Neuron (in vitro differentiated cells): ENCODE measurements at regions not wholly inside any gene's neighbourhood (a gene's known extent, or its start where the extent isn't known, plus 50 kb on each side); places are given as distances from the start of the nearest gene placed in this dataset.

Experiments
- H2AFZ ChIP-seq: one replicate; pipeline ENCODE4 v1.6.1; 2013; ENCODE audit warnings: low read depth, mild to moderate bottlenecking, inconsistent platforms, low read length, moderate library complexity
- H3K27me3 ChIP-seq: one replicate; pipeline ENCODE4 v1.6.1; 2013; ENCODE audit warnings: low read length; ENCODE audit not compliant: insufficient read depth
- H3K36me3 ChIP-seq: one replicate; pipeline ENCODE4 v1.6.1; 2013; ENCODE audit warnings: low read length; ENCODE audit not compliant: insufficient read depth
- H3K4me1 ChIP-seq: one replicate; pipeline ENCODE4 v1.6.1; 2013; ENCODE audit warnings: low read length; ENCODE audit not compliant: insufficient read depth
- H3K4me3 ChIP-seq: 2 replicates; pipeline ENCODE4 v1.5.1; 2013; ENCODE audit warnings: mild to moderate bottlenecking, low read length, moderate library complexity
- H3K9me3 ChIP-seq: one replicate; pipeline ENCODE4 v1.6.1; 2013; ENCODE audit warnings: low read length

- no peaks in the 10 kb centered on the region for H3K9me3 ChIP-seq
- no peak overlapping the region for H3K4me3 ChIP-seq
- no peaks in the 10 kb centered on the region for H3K36me3 ChIP-seq
- H2AFZ ChIP-seq: no peak overlapping the region
- no peaks in the 10 kb centered on the region for H3K4me1 ChIP-seq
- peaks cover 77% of the 10 kb centered on the region for H3K27me3 ChIP-seq
Observed at GRCh38 chr16:86285421-86285820, 224.9 kb upstream of the FOXF1 start.

DNA sequence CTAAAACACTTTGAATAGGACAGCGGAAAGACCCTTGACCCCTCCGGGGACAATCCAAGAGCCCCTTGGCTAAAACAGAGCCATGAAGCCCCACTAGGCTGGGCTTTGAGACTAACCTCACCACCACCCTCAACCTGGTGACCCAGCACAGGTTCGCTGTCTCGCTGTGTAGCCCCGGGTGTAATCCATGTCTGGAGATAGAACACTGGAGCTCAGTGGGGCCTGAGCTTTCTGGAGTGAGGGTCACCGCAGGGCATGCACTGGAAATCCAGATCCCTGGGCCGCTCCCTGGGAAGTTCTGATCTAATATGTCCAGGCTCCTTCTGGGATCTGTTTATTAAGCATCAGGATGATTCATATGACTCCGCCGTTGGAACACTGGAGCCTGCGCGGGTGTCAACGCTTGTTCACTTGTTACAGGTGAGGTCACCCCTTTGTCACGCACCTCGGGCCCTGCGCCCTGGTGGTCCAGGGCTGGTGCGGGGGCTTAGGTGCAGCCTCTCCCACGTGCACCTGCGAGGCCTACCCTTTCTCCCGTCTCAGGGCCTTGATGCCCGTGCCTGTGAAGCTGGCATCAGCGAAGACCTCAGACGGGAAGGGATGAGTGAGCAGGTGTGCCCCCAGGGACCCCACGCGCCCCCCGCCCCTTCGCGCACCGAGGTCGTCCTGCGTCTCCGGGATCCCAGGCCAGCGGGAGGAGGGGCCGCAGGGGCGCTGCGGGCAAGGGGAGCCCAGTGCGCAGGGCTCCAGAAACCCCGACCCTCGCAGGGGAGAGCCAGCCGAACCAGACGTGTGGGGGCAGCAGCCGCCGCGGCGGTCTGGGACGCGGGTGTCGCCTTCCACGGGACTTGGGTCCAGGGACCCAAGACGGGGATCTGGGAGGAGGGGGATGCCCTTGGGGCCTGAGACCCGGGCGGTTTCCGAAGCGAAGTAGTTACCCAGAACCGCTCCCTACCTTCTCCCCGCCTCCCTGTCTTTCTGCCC is 224.1 kb upstream of the FOXF1 start:
- H3K9me3 ChIP-seq: no peaks in the 10 kb centered on the region
- H3K27me3 ChIP-seq: peaks cover 81% of the 10 kb centered on the region
- no peak overlapping the region for H3K4me3 ChIP-seq

DNA sequence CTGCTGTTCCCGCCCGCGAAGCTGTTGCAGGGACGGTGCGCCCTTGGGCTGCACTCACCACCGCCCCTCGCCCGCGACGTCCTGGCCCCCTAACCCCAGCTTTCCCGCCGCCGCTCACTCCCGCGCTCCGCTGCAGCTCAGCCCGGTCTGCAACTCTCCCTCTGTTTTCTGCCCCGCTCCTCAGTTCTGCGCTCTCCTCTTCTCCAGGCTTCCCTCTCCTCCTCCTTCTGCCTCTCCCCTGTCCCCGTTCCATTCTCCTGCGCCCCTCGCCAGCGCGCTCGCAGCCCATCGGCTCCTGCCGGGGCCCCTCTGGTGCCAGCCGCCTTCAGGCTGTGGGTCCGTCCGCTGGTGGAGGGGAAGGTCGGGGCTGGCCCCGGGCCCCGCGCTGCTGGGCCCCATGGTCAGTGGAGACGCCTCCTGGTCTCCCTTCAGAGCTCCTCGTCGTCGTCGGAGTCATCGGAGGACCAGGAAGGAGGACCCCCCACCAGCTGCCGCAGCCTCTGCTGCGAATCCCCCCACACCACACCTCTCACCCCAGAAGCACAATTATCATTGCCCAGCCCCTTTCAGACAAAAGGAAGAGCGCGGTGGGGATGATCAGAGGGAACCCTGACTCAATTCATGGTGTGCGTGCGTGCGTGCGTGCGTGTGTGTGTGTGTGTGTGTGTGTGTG is 223.2 kb upstream of the FOXF1 start:
- Histone ChIP-seq H3K9me3 (no peaks in the 10 kb centered on the region), H3K4me3 (no peak overlapping the region), H2AFZ (no peak overlapping the region), H3K27me3 (peaks cover 82% of the 10 kb centered on the region), H3K36me3 (no peaks in the 10 kb centered on the region), H3K4me1 (no peaks in the 10 kb centered on the region)

More for the DNA sequence above, 224.1 kb upstream of the FOXF1 start:
- no peaks in the 10 kb centered on the region for H3K4me1 ChIP-seq
- H2AFZ ChIP-seq: no peak overlapping the region
- no peaks in the 10 kb centered on the region for H3K36me3 ChIP-seq

DNA sequence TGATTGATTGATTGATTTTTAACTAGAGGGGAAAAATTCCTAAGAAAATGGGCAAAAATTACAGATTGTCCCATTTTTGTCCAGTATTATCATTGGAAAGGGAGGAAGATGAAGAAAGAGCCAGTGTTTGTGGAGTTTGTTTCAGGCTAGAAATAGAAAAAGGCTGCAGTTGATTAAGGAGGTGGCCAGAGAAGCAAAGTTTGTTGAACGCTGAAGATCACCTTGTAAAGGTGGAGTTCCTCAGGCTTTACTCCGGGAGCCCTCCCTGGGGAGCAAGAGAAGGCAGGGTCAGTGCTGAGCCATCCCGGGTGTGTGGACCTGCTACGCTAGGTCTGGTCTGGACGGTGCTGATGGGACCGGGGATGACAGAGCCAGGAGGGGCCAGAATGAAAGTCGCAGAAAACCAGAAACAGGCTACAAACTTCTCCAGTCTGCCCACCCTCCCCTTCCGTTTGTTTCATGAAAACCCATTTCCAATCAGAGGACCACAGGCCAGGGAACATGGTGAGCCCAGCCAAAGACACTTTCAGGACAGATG is 222.6 kb upstream of the FOXF1 start:
- no peaks in the 10 kb centered on the region for H3K36me3 ChIP-seq
- H3K27me3 ChIP-seq: peaks cover 84% of the 10 kb centered on the region
- H3K4me1 ChIP-seq: no peaks in the 10 kb centered on the region
- no peaks in the 10 kb centered on the region for H3K9me3 ChIP-seq
- no peak overlapping the region for H3K4me3 ChIP-seq
- H2AFZ ChIP-seq: no peak overlapping the region

- Histone ChIP-seq H3K27me3 (peaks cover 85% of the 10 kb centered on the region), H3K4me1 (no peaks in the 10 kb centered on the region), H3K36me3 (no peaks in the 10 kb centered on the region)
Observed at GRCh38 chr16:86288716-86289294, 221.5 kb upstream of the FOXF1 start.

DNA sequence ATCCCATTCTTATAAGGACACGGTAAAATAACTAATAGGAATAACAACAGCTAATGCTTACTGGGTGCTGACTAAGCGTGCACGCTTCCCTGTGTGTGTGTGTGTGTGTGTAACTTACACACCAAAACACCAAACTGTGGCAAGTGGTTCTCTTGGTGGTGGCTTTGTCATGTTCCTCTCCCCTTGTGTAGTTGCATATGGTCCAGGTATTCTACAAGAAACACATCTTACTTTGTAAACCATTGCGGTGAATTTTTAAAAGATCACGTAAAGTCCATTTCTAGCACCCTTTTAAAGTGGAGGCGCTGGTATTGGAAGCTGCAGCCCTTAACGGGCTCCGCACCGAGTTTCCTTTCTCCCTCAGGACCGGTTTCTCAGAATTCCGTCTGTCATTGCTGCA is 221.0 kb upstream of the FOXF1 start:
- no peaks in the 10 kb centered on the region for H3K9me3 ChIP-seq
- H3K4me1 ChIP-seq: no peaks in the 10 kb centered on the region
- no peaks in the 10 kb centered on the region for H3K36me3 ChIP-seq
- H3K4me3 ChIP-seq: no peak overlapping the region
- no peak overlapping the region for H2AFZ ChIP-seq
- peaks cover 89% of the 10 kb centered on the region for H3K27me3 ChIP-seq

More at GRCh38 chr16:86288716-86289294, 221.5 kb upstream of the FOXF1 start:
- no peaks in the 10 kb centered on the region for H3K9me3 ChIP-seq
- H2AFZ ChIP-seq: no peak overlapping the region
- H3K4me3 ChIP-seq: no peak overlapping the region

GRCh38 chr16:86289907-86290306 is 220.4 kb upstream of the FOXF1 start:
- Histone ChIP-seq H3K27me3 (peaks cover 88% of the 10 kb centered on the region), H3K36me3 (no peaks in the 10 kb centered on the region), H2AFZ (no peak overlapping the region), H3K9me3 (no peaks in the 10 kb centered on the region), H3K4me1 (no peaks in the 10 kb centered on the region), H3K4me3 (no peak overlapping the region)

- Histone ChIP-seq H3K9me3 (no peaks in the 10 kb centered on the region), H3K36me3 (no peaks in the 10 kb centered on the region), H3K4me1 (no peaks in the 10 kb centered on the region), H3K27me3 (peaks cover 78% of the 10 kb centered on the region), H2AFZ (no peak overlapping the region), H3K4me3 (no peak overlapping the region)
Observed at GRCh38 chr16:86291491-86291890, 218.8 kb upstream of the FOXF1 start.

DNA sequence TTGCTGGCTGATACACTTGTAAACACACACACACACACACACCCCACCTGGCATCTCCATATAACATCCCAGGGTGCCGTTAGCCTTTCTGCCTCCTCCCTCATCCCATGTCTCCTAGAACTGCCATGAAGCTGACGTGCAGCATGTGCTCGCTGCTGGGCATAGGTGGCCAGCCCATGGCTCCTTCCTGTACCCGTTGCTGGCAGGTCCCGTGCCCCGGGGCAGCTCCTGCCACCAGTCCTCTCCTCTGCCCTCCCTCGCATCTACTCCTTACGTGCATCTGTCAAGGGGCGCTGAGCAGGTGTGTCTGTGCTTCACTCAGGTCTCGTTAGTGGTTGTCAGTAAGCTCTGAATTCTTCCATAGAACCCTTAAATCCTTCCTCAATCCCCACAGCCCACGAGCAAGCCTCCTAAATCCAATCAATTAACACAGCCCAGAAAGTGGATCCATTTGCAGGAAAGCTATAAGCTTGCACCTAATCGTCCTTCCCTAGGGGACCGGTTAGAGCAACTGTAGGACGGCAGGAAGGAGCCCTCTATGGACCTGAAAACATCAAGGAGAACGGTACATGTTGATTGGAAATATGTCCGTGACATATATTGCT is 218.1 kb upstream of the FOXF1 start:
- Histone ChIP-seq H3K4me1 (no peaks in the 10 kb centered on the region), H3K27me3 (peaks cover 78% of the 10 kb centered on the region), H3K9me3 (no peaks in the 10 kb centered on the region)

DNA sequence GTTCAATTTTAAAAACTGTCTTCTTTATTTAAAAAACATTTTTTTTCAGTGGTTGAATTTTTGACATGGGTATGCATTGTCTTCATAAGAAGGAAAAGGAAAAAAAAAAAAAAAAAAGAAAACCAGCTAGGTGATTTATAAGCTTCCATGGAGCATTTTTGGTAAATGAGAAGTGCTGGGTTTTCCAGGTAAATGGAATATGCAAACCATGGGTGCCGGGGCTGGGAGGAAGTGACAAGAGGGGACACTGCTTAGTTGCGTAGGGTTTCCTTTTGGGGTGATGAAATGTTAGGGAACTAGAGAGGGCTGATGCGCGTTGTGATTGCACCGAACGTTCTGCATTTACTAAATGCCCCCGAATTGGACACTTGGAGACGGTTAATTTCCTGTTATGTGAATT is 217.4 kb upstream of the FOXF1 start:
- H2AFZ ChIP-seq: no peak overlapping the region

More for the DNA sequence above, 218.1 kb upstream of the FOXF1 start:
- Histone ChIP-seq H2AFZ (no peak overlapping the region), H3K36me3 (no peaks in the 10 kb centered on the region), H3K4me3 (no peak overlapping the region)

GRCh38 chr16:86293906-86294305 is 216.4 kb upstream of the FOXF1 start:
- Histone ChIP-seq H3K9me3 (no peaks in the 10 kb centered on the region), H2AFZ (no peak overlapping the region), H3K4me1 (no peaks in the 10 kb centered on the region), H3K4me3 (no peak overlapping the region), H3K27me3 (peaks cover 75% of the 10 kb centered on the region), H3K36me3 (no peaks in the 10 kb centered on the region)

More for the DNA sequence above, 217.4 kb upstream of the FOXF1 start:
- Histone ChIP-seq H3K4me3 (no peak overlapping the region), H3K4me1 (no peaks in the 10 kb centered on the region), H3K9me3 (no peaks in the 10 kb centered on the region), H3K36me3 (no peaks in the 10 kb centered on the region), H3K27me3 (peaks cover 78% of the 10 kb centered on the region)

GRCh38 chr16:86294535-86295196 is 215.7 kb upstream of the FOXF1 start:
- no peak overlapping the region for H2AFZ ChIP-seq
- no peak overlapping the region for H3K4me3 ChIP-seq
- no peaks in the 10 kb centered on the region for H3K4me1 ChIP-seq
- H3K27me3 ChIP-seq: peaks cover 73% of the 10 kb centered on the region
- no peaks in the 10 kb centered on the region for H3K9me3 ChIP-seq
- no peaks in the 10 kb centered on the region for H3K36me3 ChIP-seq
